Gastrocnemius medialis (tissue), 4 donors: ENCODE measurements at regions not wholly inside any gene's neighbourhood (a gene's known extent, or its start where the extent isn't known, plus 50 kb on each side); places are given as distances from the start of the nearest gene placed in this dataset.

ENCODE experiments used
- ATAC-seq, 2 donors: fragments of 150-250 bp; one replicate each; pipeline ENCODE4 v1.9.1; 2016
- DNase-seq, 2 donors: peaks; one replicate each; pipeline ENCODE4 v3.0.0-alpha.2; 2019
- H3K27ac ChIP-seq, 4 donors: fragments of 200-600 bp; sonication (generic); 1 replicate in 1 of 4; 2 replicates in 3 of 4; pipeline ENCODE4 v1.5.1; 2016 to 2018; ENCODE audit warnings: mild to moderate bottlenecking in 2 of 4, moderate library complexity in 1 of 4
- H3K27me3 ChIP-seq, 3 donors: fragments of 200-600 bp; sonication (generic) in 2 of 3; 1 replicate in 1 of 3; 2 replicates in 2 of 3; pipeline versions ENCODE4 v1.5.1 to v1.6.0; 2016 to 2019; ENCODE audit warnings: mild to moderate bottlenecking in 1 of 3, moderate library complexity in 1 of 3
- H3K36me3 ChIP-seq, 2 donors: fragments of 200-600 bp; sonication (generic) in 1 of 2; one replicate each; pipeline ENCODE4 v1.5.1; 2017 to 2018
- H3K4me1 ChIP-seq, 2 donors: fragments of 200-600 bp; sonication (generic) in 1 of 2; one replicate each; pipeline ENCODE4 v1.5.1; 2016 to 2017; ENCODE audit warnings: mild to moderate bottlenecking in 2 of 2
- H3K4me3 ChIP-seq, 4 donors: fragments of 200-600 bp; sonication (generic) in 3 of 4; 1 replicate in 1 of 4; 2 replicates in 3 of 4; pipeline ENCODE4 v1.5.1; 2016 to 2019; ENCODE audit warnings: mild to moderate bottlenecking in 2 of 4
- H3K9me3 ChIP-seq, 3 donors: fragments of 200-600 bp; sonication (generic) in 2 of 3; 1 replicate in 1 of 3; 2 replicates in 2 of 3; pipeline ENCODE4 v1.5.1; 2016 to 2019
- CTCF ChIP-seq, 5 experiments: fragments of 450-650 bp in 3 of 5; fragments of 200-600 bp in 2 of 5; sonication (generic) in 2 of 5; IDR thresholded peaks in 4 of 5; conservative IDR thresholded peaks in 1 of 5; 1 replicate in 4 of 5; 2 replicates in 1 of 5; pipeline ENCODE4 v1.5.1; 2016 to 2019; ENCODE audit warnings: antibody characterized with exemption in 5 of 5, mild to moderate bottlenecking in 3 of 5, moderate library complexity in 3 of 5
- POLR2A ChIP-seq, 2 donors: fragments of 450-650 bp; IDR thresholded peaks; one replicate each; pipeline ENCODE4 v1.6.1; 2017; ENCODE audit warnings: antibody characterized with exemption in 2 of 2, mild to moderate bottlenecking in 2 of 2, moderate library complexity in 2 of 2
- in situ Hi-C, 4 donors: fragments of 200-750 bp; cut with MboI; loops; one replicate each; pipeline versions ENCODE4 v1.15.0 to v1.8.0; 2017; ENCODE audit warnings: low sequenced_read_pairs in 4 of 4
- intact Hi-C: fragments of 100-400 bp; cut with DNase I; formaldehyde crosslinking; loops from one replicate; pipeline ENCODE4 v1.15.1; 2023; ENCODE audit warnings: low total_unique reads

GRCh38 chr3:18880691-18881090 lies 267.6 kb upstream of the KCNH8 start:
- no peak for DNase-seq
- ATAC-seq: no peak
- Histone ChIP-seq H3K36me3 (no peaks in the 10 kb centered on the region), H3K27ac (no peak overlapping the region), H3K4me1 (no peaks in the 10 kb centered on the region), H3K9me3 (no peaks in the 10 kb centered on the region), H3K27me3 (no peaks in the 10 kb centered on the region), H3K4me3 (no peak overlapping the region)
- TF ChIP-seq CTCF (IDR thresholded peaks at IDR 0.05 in 4 of 5, conservative IDR thresholded peaks at IDR 0.05 in 1 of 5) (no peak), POLR2A (IDR thresholded peaks at IDR 0.05) (no peak)
- in situ Hi-C loops (no loop called here), intact Hi-C loops (no loop called here)

GRCh38 chr3:18872466-18872865 lies 275.8 kb upstream of the KCNH8 start:
- DNase-seq (no peak), ATAC-seq (no peak)
- H3K36me3 ChIP-seq: no peaks in the 10 kb centered on the region
- H3K4me3 ChIP-seq: no peak overlapping the region
- H3K27me3 ChIP-seq: no peaks in the 10 kb centered on the region
- no peak for TF ChIP-seq CTCF (IDR thresholded peaks at IDR 0.05 in 4 of 5, conservative IDR thresholded peaks at IDR 0.05 in 1 of 5)
- no peak for TF ChIP-seq POLR2A (IDR thresholded peaks at IDR 0.05)
- H3K27ac ChIP-seq: no peak overlapping the region
- H3K9me3 ChIP-seq: no peaks in the 10 kb centered on the region
- H3K4me1 ChIP-seq: no peaks in the 10 kb centered on the region
- in situ Hi-C loops (no loop called here), intact Hi-C loops (no loop called here)

GRCh38 chr3:18870642-18871041 lies 277.7 kb upstream of the KCNH8 start:
- intact Hi-C loops: no loop called here

GRCh38 chr3:18870074-18870640 lies 278.2 kb upstream of the KCNH8 start:
- DNase-seq (no peak), ATAC-seq (no peak)
- TF ChIP-seq CTCF (IDR thresholded peaks at IDR 0.05 in 4 of 5, conservative IDR thresholded peaks at IDR 0.05 in 1 of 5): no peak
- H3K4me1 ChIP-seq: no peaks in the 10 kb centered on the region
- H3K27me3 ChIP-seq: no peaks in the 10 kb centered on the region
- no peak overlapping the region for H3K4me3 ChIP-seq
- in situ Hi-C loops (no loop called here), intact Hi-C loops (no loop called here)
- H3K27ac ChIP-seq: no peak overlapping the region
- no peaks in the 10 kb centered on the region for H3K9me3 ChIP-seq
- no peaks in the 10 kb centered on the region for H3K36me3 ChIP-seq

More at GRCh38 chr3:18870642-18871041, 277.7 kb upstream of the KCNH8 start:
- ATAC-seq: no peak
- Histone ChIP-seq H3K27me3 (no peaks in the 10 kb centered on the region), H3K36me3 (no peaks in the 10 kb centered on the region), H3K4me1 (no peaks in the 10 kb centered on the region), H3K9me3 (no peaks in the 10 kb centered on the region), H3K27ac (no peak overlapping the region), H3K4me3 (no peak overlapping the region)
- no peak for DNase-seq
- TF ChIP-seq CTCF (IDR thresholded peaks at IDR 0.05 in 4 of 5, conservative IDR thresholded peaks at IDR 0.05 in 1 of 5) (no peak), POLR2A (IDR thresholded peaks at IDR 0.05) (no peak)
- in situ Hi-C loops: no loop called here
